ENCODE measurements at regions not wholly inside any gene's neighbourhood (a gene's known extent, or its start where the extent isn't known, plus 50 kb on each side); places are given as distances from the start of the nearest gene placed in this dataset.

- TF ChIP-seq EZH2 (IDR thresholded peaks at IDR 0.05; ENCODE audit: low read depth, low read length, severe bottlenecking) (no peak), CTCF (IDR thresholded peaks at IDR 0.05; ENCODE audit: control extremely low read depth in 1 of 3, insufficient read depth in 1 of 3, low read depth in 1 of 3, low read length in 3 of 3) (no peak), YY1 (IDR thresholded peaks at IDR 0.05; ENCODE audit: low read depth, low read length) (no peak), POLR2A (IDR thresholded peaks at IDR 0.05; ENCODE audit: control extremely low read depth in 1 of 2, low read depth in 2 of 2, low read length in 2 of 2) (no peak), MAFK (IDR thresholded peaks at IDR 0.05; ENCODE audit: low read depth, low read length) (no peak)
- TF ChIP-seq, protein P1, sequence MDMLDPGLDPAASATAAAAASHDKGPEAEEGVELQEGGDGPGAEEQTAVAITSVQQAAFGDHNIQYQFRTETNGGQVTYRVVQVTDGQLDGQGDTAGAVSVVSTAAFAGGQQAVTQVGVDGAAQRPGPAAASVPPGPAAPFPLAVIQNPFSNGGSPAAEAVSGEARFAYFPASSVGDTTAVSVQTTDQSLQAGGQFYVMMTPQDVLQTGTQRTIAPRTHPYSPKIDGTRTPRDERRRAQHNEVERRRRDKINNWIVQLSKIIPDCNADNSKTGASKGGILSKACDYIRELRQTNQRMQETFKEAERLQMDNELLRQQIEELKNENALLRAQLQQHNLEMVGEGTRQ (IDR thresholded peaks at IDR 0.05; ENCODE audit: low read length), result no peak
These were observed 57.1 kb upstream of the NCOA3 start for GRCh38 chr20:47444584-47444983.
